ENCODE measurements at regions not wholly inside any gene's neighbourhood (a gene's known extent, or its start where the extent isn't known, plus 50 kb on each side); places are given as distances from the start of the nearest gene placed in this dataset.

GRCh38 chr7:132733860-132734259 lies 157.6 kb upstream of the PLXNA4 start:
- no peak for DNase-seq (ENCODE audit: low spot score)
- FAIRE-seq: no peak

- FAIRE-seq (no peak), DNase-seq (ENCODE audit: low spot score) (no peak)
These were observed 156.1 kb upstream of the PLXNA4 start for GRCh38 chr7:132732321-132732865.

DNA sequence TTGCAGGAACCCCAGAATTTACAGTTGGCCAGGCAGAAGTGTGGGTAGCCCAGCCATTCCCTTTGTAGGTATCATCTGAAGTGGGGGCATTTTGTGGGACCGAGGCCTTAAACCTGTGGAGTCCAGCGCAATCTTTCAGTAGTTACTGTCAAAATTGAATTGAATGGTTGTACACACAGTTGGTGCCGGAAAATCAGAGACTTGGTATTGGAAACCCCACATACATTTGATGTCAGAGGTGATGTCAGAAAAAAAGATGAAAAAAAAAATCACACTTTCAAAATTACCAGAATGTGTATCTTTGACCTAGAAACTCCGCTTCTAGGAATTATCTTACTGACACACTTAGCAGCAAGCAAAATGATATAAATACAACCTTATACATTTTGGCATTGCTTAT lies 153.8 kb upstream of the PLXNA4 start:
- FAIRE-seq (no peak), DNase-seq (ENCODE audit: low spot score) (no peak)

DNA sequence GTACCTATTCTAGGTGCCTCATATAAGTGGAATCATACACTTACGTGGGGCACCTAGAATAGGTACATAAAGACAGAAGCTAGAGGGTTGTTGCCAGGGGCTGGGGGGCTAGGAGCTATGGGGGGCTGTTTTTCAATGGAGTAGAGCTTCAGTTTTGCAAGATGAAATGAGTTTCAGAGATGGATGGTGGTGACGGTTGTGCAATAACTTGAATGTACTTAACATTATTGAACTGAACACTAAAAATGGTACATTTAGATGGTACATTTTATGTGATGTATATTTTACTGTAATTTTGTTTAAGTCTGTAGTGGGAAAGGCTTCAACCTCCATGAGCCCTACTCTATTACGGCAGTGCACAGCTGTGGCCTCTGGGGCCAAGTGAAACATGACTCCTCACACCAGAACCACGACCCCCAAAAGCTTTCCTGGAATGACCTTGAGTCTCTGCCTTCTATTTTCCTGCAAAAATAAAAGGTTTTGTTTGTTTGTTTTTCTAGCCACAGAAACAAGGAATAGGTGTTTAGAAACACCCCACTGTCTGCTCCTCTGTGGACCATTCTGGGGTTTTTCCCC lies 147.3 kb upstream of the PLXNA4 start:
- FAIRE-seq (no peak), DNase-seq (ENCODE audit: low spot score) (no peak)

- FAIRE-seq (no peak), DNase-seq (ENCODE audit: low spot score) (no peak)
These were observed 144.6 kb upstream of the PLXNA4 start for GRCh38 chr7:132720835-132721234.

GRCh38 chr7:132713893-132714292 lies 137.6 kb upstream of the PLXNA4 start:
- no peak for FAIRE-seq
- no peak for DNase-seq (ENCODE audit: low spot score)

GRCh38 chr7:132709971-132710567 lies 133.8 kb upstream of the PLXNA4 start:
- no peak for DNase-seq (ENCODE audit: low spot score)
- FAIRE-seq: no peak

DNA sequence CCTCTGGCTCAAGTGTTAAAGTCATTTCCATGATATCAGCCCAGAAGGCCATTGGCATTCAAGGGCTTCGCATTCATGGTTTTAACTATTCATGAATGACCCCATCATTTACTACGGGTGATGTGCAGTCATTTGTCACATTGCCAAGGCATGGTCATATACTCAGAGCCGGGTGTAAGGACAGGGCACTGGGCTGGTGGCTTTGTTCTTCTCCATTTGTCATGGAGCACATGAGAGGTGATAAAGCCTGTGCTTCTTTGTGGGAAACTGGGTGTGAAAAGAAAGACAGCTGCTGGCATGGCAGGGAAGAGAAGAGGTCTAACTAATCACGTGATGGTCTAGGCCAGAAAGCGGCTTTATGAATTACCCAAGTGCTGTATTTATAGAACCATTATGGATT lies 132.2 kb upstream of the PLXNA4 start:
- DNase-seq (ENCODE audit: low spot score) (no peak), FAIRE-seq (no peak)

- DNase-seq (ENCODE audit: low spot score): no peak
- FAIRE-seq: no peak
These were observed 128.9 kb upstream of the PLXNA4 start for GRCh38 chr7:132705146-132705545.

- no peak for FAIRE-seq
- no peak for DNase-seq (ENCODE audit: low spot score)
These were observed 127.5 kb upstream of the PLXNA4 start for GRCh38 chr7:132703742-132704141.

- FAIRE-seq (no peak), DNase-seq (ENCODE audit: low spot score) (no peak)
These were observed 120.7 kb upstream of the PLXNA4 start for GRCh38 chr7:132697003-132697402.

DNA sequence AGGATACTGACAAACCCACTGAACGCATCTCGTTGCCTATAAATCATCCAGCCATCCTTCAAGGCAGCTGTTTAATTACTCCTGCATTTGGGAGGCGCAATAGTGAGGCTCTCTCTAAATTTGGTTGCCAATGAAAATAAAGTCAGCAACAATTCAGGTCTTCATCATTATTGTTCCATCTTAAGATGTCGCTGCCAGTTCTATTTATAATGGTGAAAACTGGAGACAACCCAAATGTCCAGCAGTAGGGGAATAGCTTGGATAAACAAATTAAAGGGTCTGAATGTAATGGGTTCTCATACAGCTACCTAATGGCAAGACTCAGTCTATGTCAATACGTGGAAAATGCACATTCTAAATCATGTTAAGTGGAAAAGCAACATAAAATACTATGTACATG lies 120.1 kb upstream of the PLXNA4 start:
- FAIRE-seq (no peak), DNase-seq (ENCODE audit: low spot score) (no peak)

- no peak for FAIRE-seq
- no peak for DNase-seq (ENCODE audit: low spot score)
These were observed 114.9 kb upstream of the PLXNA4 start for GRCh38 chr7:132691201-132691600.

DNA sequence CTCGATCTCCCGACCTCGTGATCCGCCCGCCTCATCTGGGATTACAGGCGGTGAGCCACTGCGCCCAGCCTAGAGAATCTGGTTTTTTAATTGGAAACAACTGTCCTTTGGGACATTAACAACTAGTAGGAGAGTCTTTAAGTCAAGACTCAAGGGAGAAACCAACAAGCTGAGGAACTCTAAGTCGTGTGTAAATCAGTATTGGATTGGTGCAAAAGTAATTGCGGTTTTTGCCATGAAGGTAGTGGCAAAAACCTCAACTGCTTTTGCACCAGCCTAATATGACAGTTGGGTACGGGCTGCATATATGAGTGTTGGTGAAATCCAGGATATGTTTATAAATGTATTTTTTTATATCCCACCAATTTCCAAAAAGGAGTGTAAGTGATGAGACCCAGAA lies 113.9 kb upstream of the PLXNA4 start:
- FAIRE-seq (no peak), DNase-seq (ENCODE audit: low spot score) (no peak)

- no peak for DNase-seq (ENCODE audit: low spot score)
- FAIRE-seq: no peak
These were observed 111.7 kb upstream of the PLXNA4 start for GRCh38 chr7:132687981-132688383.

DNA sequence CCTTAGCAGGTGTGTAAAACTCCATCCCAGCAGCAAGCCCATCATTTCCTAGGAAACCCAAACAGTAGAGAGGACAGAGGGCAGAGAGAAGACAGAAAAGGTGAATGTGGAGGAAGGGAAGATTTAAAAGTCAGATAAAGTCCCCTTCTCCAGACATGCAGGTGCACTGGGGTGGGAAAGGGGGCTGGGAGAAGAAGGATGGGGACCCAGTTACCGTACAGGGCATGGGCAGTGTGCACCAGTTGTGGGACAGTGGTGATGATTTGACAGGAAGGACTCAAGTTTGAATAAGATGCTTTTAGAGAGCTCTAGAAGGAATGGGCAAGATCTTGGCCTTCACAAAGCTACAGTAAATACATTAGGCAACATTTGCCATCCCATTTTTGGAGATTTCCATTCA lies 110.7 kb upstream of the PLXNA4 start:
- no peak for FAIRE-seq
- DNase-seq (ENCODE audit: low spot score): no peak

- FAIRE-seq: no peak
- DNase-seq (ENCODE audit: low spot score): no peak
These were observed 109.0 kb upstream of the PLXNA4 start for GRCh38 chr7:132685277-132685676.

GRCh38 chr7:132683896-132684690 lies 107.8 kb upstream of the PLXNA4 start:
- DNase-seq (ENCODE audit: low spot score) (no peak), FAIRE-seq (no peak)

DNA sequence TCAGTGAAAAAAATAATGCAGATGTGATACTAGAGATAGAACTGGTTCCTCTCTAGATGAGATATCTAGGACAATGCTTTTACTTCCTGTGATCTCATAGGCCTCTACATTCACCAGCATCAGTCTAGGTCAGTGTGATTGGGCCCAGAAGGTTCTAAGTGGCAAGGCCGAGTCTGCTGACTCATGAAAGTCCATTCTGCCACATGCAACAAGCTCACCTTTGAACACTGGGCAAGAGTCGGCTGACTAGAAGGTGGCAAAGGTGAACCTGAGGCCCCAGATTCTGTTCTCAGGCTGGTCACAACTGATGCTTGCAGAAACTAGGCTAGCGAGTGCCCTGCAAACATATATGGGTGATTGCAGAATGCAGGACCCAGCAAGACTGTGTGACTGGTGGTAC lies 105.7 kb upstream of the PLXNA4 start:
- FAIRE-seq (no peak), DNase-seq (ENCODE audit: low spot score) (no peak)

- DNase-seq (ENCODE audit: low spot score): no peak
- FAIRE-seq: no peak
These were observed 104.3 kb upstream of the PLXNA4 start for GRCh38 chr7:132680590-132680989.

- FAIRE-seq (no peak), DNase-seq (ENCODE audit: low spot score) (no peak)
These were observed 102.4 kb upstream of the PLXNA4 start for GRCh38 chr7:132678656-132679055.

- DNase-seq (ENCODE audit: low spot score) (no peak), FAIRE-seq (no peak)
These were observed 101.6 kb upstream of the PLXNA4 start for GRCh38 chr7:132677918-132678317.

Measured in RCC 7860 (cell line).